Fibroblast of pulmonary artery (primary cell): ENCODE measurements at regions not wholly inside any gene's neighbourhood (a gene's known extent, or its start where the extent isn't known, plus 50 kb on each side); places are given as distances from the start of the nearest gene placed in this dataset.
A peak's percentile ranks its signal among the peaks of the same experiment; 100 is the strongest.

Experiments
- DNase-seq: peaks from one replicate; pipeline ENCODE4 v3.0.0-alpha.2; 2010; ENCODE audit warnings: low read depth
- H3K4me3 ChIP-seq: replicated peaks from 2 replicates; pipeline ENCODE4 v1.5.1; 2011; ENCODE audit warnings: low read depth, mild to moderate bottlenecking, control low read depth, low read length, moderate library complexity
- CTCF ChIP-seq: IDR thresholded peaks from 2 replicates; pipeline ENCODE4 v1.5.1; 2011; ENCODE audit warnings: mild to moderate bottlenecking, control low read depth, low read length, inconsistent platforms; ENCODE audit errors: missing control alignments

- DNase-seq = no peak
- no peak for TF ChIP-seq CTCF
- H3K4me3 ChIP-seq = no peak overlapping the region
These were observed 63.1 kb downstream of the LRRC32 start for GRCh38 chr11:76607431-76607830.

- TF ChIP-seq CTCF = no peak
- DNase-seq = no peak
These were observed 65.0 kb downstream of the LRRC32 start for GRCh38 chr11:76605338-76606074.

GRCh38 chr11:76604626-76605241, 65.8 kb downstream of the LRRC32 start:
- no peak overlapping the region for H3K4me3 ChIP-seq
- DNase-seq = peak; percentile 80
- no peak for TF ChIP-seq CTCF

More at GRCh38 chr11:76605338-76606074, 65.0 kb downstream of the LRRC32 start:
- no peak overlapping the region for H3K4me3 ChIP-seq

- H3K4me3 ChIP-seq = no peak overlapping the region
- DNase-seq = no peak
- TF ChIP-seq CTCF = no peak
These were observed 66.4 kb downstream of the LRRC32 start for GRCh38 chr11:76604081-76604625.

- no peak overlapping the region for H3K4me3 ChIP-seq
- no peak for TF ChIP-seq CTCF
- DNase-seq = no peak
These were observed 67.3 kb downstream of the LRRC32 start for GRCh38 chr11:76603202-76603601.
